NCI-H2107 treated with DMSO at 0.1 percent for 48 hours (cell line): ENCODE measurements at regions not wholly inside any gene's neighbourhood (a gene's known extent, or its start where the extent isn't known, plus 50 kb on each side); places are given as distances from the start of the nearest gene placed in this dataset.

Experiments
- DNase-seq: peaks from one replicate; lab custom pipeline; 2025; ENCODE audit not compliant: unreplicated experiment; lab: John Stamatoyannopoulos, UW

DNA sequence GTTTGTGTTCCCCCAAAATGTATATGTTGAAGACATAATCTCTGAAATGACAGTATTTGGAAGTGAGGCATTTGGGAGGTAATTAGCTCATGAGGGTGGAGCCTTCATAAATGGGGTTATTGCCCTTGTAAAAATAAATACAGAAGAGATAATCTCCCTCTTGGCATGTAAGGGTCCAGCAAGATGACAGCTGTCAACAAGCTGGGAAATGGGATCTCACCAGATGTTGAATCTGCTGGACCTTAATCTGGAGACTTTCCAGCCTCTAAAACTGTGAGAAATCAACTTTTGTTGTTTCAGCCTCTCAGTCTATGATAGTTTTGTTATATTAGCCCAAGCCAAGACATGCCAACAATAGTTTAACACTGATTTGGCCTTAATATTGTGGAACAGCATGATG is 438.2 kb upstream of the PCDH7 start:
- no peak for DNase-seq

DNA sequence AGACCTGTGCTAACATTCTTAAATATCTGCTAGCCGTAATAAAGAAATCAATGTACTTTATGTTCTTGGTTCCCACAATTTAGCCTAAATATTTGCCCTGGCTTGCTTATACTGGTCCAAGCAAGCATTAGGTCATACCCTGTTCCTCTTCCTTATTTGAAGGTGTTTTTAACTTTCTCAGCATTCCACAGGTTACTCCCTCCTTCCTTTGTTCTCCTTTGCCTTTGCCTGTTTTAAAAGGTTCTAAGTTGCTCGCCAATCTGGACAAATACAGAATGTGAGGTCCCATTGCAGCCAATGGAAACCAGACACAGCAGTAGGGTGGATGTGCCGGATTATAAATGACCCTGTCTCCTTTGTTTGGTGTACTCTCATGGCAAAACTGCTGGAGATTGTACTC is 436.8 kb upstream of the PCDH7 start:
- no peak for DNase-seq

DNA sequence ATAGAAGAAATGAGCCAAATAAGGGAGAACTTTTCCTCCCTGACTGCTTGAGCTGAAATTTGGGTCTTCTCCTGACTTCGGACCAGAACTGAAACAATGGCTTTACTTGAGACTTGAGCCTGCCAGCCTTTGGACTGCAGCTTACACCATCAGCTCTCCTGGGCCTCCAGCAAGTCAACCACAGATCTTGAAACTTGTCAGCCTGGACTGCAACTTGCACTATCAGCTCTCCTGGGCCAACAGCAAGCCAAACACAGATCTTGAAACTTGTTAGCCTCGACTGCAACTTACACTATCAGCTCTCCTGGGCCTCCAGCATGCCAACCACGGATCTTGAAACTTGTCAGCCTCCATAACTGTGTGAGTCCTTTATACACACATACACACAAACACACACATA is 425.9 kb upstream of the PCDH7 start:
- DNase-seq: no peak

- DNase-seq: no peak
Measured at GRCh38 chr4:30295652-30296051, 424.5 kb upstream of the PCDH7 start.

- no peak for DNase-seq
Measured at GRCh38 chr4:30314001-30314400, 406.2 kb upstream of the PCDH7 start.

DNA sequence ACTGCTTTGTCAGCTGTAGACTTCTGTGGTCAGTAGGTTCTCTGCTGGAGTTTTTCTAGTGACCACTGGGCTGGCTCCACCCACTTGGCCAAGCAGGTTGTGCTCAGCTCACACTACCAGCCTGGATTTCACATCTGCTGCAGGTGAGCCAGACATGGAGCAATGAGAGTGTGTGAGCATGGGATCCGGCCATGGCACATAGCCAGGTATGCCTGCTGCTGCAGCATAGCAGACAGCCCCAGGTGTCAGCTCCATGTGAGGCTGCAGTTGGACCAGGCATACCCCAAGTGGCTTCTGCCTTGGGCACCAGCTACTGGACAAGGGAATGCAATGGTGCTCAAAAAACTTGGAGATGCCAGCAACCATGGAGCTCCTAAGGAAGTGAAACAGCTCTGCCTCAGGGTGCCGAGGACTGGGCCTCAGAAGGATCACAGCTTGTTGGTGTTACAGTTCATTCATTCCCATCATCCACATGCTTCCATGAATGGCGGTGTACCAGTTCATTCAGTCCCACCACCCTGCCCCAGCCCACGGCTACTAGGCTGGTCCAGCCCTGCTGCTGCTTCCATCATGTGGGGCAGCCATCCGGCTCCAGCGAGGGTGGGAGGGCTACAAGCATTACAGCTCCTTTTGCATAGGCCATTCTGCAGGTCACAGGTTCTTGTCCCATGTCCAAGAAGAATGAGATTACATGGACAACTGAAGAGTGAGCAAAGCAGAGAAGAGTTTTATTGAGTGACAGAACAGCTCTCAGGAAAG is 389.1 kb upstream of the PCDH7 start:
- DNase-seq: no peak

DNA sequence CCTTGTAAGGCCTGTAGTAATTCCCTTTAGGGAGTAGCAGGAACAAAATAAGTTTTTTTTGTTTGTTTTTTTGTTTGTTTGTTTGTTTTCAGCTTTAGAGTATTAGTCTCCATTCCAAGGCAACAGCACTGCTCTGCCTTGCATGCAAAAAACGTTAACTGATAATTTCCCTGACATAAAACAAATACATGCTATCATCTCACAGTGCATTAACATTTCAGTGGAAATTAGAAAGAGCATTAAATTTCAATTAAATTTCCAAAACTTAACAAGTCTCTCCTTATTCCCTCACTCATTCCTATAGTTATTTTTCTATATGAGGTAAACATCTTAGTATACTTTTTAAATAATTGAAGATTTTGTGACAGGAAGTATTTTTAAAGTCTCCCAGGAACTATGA is 378.4 kb upstream of the PCDH7 start:
- no peak for DNase-seq

DNA sequence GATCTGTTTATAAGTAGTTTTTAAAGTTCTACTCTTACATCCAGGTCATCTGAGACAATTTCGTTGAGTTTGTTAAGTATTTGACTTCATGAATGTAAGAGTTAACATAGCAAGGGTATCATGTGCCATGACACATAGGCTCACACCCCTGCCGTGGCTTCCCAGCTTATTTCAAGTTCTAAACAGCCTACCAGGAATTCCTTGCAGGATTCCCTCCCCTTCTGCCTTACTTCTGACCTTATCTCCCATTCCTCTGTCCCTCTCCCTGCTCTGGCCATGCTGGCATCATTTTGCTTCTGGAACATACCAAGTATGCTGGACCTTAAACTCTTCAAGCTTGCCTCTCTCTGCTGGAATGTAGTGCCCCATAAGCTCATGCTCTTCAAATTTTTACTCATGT is 369.9 kb upstream of the PCDH7 start:
- no peak for DNase-seq

- no peak for DNase-seq
Measured at GRCh38 chr4:30354605-30355004, 365.6 kb upstream of the PCDH7 start.

GRCh38 chr4:30362436-30362835 is 357.7 kb upstream of the PCDH7 start:
- no peak for DNase-seq

DNA sequence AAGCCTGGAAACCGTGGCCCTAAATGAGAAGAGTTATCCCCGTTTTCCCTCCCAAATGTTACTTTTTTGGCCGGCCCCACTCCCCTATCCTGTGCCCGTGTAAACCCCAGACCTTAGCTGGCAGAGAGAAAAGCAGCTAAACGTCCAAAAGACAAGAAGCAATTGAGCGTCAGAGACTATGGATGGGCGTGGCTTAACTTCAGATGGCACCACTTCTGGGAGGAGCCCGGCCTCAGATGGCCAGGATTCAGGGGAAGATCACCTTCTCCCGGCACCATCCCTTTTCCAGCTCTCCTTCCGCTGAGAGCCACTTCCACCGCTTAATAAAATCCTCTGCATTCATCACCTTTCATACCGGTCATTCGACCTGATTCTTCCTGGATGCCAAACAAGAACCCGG is 350.1 kb upstream of the PCDH7 start:
- no peak for DNase-seq

GRCh38 chr4:30380404-30380998 is 339.7 kb upstream of the PCDH7 start:
- no peak for DNase-seq

DNA sequence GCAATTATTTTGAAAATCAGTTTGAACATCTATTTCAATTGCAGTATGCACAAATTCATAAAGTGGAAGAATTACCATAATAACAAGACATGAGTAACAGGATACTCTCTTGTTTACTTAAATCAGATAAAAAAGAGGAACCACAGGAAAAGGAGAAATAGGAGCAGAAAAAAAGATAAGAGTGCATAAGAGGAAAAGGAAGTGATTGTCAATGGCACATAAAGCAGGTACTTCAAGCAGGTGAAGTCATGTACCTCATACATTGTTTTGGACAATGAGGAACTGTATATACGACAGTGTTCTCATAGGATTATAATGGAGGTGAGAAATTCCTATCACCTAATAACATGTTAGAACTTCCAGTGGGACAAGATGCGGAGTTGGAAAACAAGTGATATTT is 334.5 kb upstream of the PCDH7 start:
- no peak for DNase-seq

GRCh38 chr4:30386266-30386895 is 333.8 kb upstream of the PCDH7 start:
- no peak for DNase-seq

GRCh38 chr4:30395902-30396301 is 324.3 kb upstream of the PCDH7 start:
- no peak for DNase-seq

DNA sequence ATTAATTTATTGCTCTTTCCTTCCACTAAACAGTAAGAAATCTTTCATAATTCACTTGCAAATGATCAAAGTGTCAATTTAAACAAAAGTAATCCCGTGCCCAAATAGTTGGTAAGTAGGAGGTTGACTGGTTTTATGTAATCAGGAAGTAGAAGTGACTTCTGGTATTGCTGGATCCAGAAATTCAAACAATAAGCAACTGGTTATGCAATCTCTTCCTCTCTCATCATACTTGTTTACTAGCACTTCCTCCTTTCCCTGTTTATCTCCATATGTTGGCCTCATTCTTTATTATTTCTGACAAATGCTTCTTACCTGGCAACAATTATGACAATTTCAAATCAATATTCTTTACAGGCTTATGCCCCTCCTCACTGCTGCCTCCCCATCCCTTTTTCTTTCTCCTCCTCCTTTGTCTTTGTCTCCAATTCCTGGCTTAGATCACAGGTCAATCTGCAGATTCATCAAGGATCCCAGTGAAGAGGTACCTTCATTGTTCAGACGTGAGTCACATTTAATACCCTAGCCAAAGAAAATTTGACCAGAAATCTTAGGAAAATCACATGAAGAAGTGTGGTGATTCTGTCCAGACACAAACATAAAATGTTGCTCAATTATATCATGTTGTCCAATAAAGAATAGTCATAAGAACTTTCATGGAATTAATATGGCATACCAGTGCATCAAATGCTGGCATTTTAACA is 323.2 kb upstream of the PCDH7 start:
- DNase-seq: no peak

DNA sequence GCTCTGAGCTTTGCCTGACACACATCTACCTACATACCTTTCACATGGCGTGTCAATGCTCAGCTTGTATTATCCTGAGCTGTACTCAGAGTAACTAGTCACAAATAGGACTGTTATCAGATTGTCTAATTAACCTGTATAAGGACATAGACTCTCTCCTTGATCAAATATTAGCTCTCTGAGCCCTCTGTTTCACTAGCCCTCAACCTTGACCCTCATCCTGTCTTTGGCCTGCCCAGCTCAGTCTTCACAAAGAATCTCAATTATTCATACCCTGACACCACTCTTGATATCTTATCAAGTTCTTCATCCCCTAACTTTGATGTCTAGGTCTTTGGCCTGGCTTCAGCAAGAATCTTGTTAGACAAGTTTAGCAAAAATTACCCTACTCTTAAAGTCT is 320.7 kb upstream of the PCDH7 start:
- DNase-seq: no peak

DNA sequence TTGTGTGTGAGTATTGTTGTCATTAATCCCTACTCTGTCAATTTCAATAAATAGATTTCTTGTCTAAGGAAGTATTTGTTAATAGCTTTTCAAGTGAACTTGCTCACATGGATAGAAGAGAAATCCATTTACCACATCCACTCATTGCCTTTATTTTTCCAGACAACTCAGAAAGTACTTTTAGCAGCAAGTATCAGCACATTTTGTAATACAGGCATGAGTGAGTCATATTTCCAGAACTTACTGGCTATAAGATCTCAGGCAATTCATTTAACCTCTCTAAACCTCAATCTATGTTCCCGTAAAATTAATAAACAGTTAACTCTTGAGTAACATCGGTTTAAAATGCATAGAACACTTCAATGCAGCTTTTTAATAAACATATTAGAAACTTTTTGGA is 317.9 kb upstream of the PCDH7 start:
- no peak for DNase-seq

- DNase-seq: no peak
Measured at GRCh38 chr4:30413915-30414314, 306.3 kb upstream of the PCDH7 start.

DNA sequence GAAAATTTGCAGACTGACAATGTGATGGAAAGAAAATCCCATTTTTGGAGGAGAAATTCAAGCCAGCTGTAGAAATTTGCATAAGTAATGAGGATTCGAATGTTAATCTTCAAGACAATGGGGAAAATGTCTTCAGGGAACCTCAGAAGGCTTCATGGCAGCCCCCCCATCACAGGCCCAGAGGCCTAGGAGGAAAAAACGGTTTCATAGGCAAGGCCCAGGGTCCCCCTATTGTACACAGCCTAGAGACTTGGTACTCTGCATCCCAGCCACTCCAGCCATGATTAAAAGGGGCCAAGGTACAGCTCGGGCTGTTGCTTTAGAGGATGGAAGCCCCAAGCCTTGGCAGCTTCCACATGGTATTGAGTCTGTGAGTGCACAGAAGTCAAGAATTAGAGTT is 303.6 kb upstream of the PCDH7 start:
- no peak for DNase-seq

DNA sequence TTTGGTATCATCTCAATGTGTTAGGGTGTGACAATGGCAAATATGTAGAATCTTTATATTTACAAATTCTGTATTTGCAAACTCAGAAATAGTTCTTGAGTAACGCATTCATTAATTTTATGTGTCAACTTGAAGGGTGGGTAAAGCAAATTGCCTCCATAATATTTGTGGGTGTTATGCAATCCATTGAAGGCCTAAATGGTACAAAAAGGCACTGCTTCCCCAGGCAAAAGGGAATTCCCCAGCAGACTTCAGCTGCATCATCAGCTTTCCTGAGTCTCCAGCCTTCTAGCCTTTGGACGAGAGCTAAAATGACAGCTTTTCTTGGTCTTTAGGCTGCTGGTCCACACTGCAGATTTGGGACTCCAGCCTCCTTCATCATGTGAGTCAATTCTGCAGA is 292.2 kb upstream of the PCDH7 start:
- DNase-seq: no peak
